ENCODE measurements at regions not wholly inside any gene's neighbourhood (a gene's known extent, or its start where the extent isn't known, plus 50 kb on each side); places are given as distances from the start of the nearest gene placed in this dataset.

- no peak for TF ChIP-seq POLR2A (IDR thresholded peaks at IDR 0.05)
- TF ChIP-seq CTCF (IDR thresholded peaks at IDR 0.05), result no peak
These were observed 550.8 kb upstream of the SLITRK1 start for GRCh38 chr13:84433024-84433423.
